T-helper 2 cell (primary cell): ENCODE measurements at regions not wholly inside any gene's neighbourhood (a gene's known extent, or its start where the extent isn't known, plus 50 kb on each side); places are given as distances from the start of the nearest gene placed in this dataset.
"Not testable (repeated sequence)": the region's sequence is repeated elsewhere in the genome, so short reads cannot be mapped to it uniquely, and the experiment has no call there.

Source experiments
- DNase-seq, 5 experiments: peaks; one replicate each; pipeline versions ENCODE4 v3.0.0 to v3.0.0-alpha.2; 2012 to 2022

GRCh38 chr2:64880193-64880951, 108.8 kb upstream of the SLC1A4 start:
- no peak for DNase-seq

- DNase-seq, result peak in 2 of 5 experiments; percentile 23 to 37
Measured at GRCh38 chr2:64881037-64881492, 108.1 kb upstream of the SLC1A4 start.

- DNase-seq, result no peak
Measured at GRCh38 chr2:64887565-64887964, 101.6 kb upstream of the SLC1A4 start.

GRCh38 chr2:64888591-64889309, 100.4 kb upstream of the SLC1A4 start:
- no peak for DNase-seq

GRCh38 chr2:64889803-64890202, 99.4 kb upstream of the SLC1A4 start:
- DNase-seq, result no peak

- DNase-seq, result not testable (repeated sequence)
Measured at GRCh38 chr2:64896572-64896971, 92.6 kb upstream of the SLC1A4 start.

GRCh38 chr2:64899081-64899865, 89.9 kb upstream of the SLC1A4 start:
- peak in 1 of 5 experiments; percentile 34 for DNase-seq

- DNase-seq, result not testable (repeated sequence)
Measured at GRCh38 chr2:64899876-64900275, 89.3 kb upstream of the SLC1A4 start.

GRCh38 chr2:64904413-64905329, 84.5 kb upstream of the SLC1A4 start:
- DNase-seq, result no peak

- DNase-seq, result no peak
Measured at GRCh38 chr2:64905338-64906024, 83.7 kb upstream of the SLC1A4 start.

GRCh38 chr2:64906853-64907536, 82.2 kb upstream of the SLC1A4 start:
- no peak for DNase-seq

- no peak for DNase-seq
Measured at GRCh38 chr2:64908406-64908805, 80.8 kb upstream of the SLC1A4 start.

- no peak for DNase-seq
Measured at GRCh38 chr2:64910523-64910922, 78.7 kb upstream of the SLC1A4 start.

GRCh38 chr2:64910972-64911433, 78.2 kb upstream of the SLC1A4 start:
- peak in 1 of 5 experiments; percentile 23 for DNase-seq

GRCh38 chr2:64913357-64913869, 75.8 kb upstream of the SLC1A4 start:
- peak in 1 of 5 experiments; percentile 31 for DNase-seq

GRCh38 chr2:64914247-64914646, 75.0 kb upstream of the SLC1A4 start:
- DNase-seq, result no peak

- DNase-seq, result peak in 1 of 5 experiments; percentile 64
Measured at GRCh38 chr2:64914735-64915509, 74.3 kb upstream of the SLC1A4 start.

- no peak for DNase-seq
Measured at GRCh38 chr2:64915510-64915900, 73.7 kb upstream of the SLC1A4 start.

- no peak for DNase-seq
Measured at GRCh38 chr2:64918220-64918886, 70.8 kb upstream of the SLC1A4 start.
